Activated CD8-positive, alpha-beta memory T cell treated with anti-CD3 and anti-CD28 coated beads for 36 hours (primary cell): ENCODE measurements at regions not wholly inside any gene's neighbourhood (a gene's known extent, or its start where the extent isn't known, plus 50 kb on each side); places are given as distances from the start of the nearest gene placed in this dataset.

ENCODE experiments used
- CTCF ChIA-PET: fragments of 350-600 bp; sonication (Branson Sonifier 250); formaldehyde crosslinking; loops from one replicate; lab custom pipeline; 2021; ENCODE audit warnings: antibody characterized with exemption; lab: Charles Lee
- POLR2A ChIA-PET: fragments of 350-600 bp; sonication (Branson Sonifier 250); formaldehyde crosslinking; loops from one replicate; lab custom pipeline; 2021; ENCODE audit warnings: antibody characterized with exemption; lab: Charles Lee

DNA sequence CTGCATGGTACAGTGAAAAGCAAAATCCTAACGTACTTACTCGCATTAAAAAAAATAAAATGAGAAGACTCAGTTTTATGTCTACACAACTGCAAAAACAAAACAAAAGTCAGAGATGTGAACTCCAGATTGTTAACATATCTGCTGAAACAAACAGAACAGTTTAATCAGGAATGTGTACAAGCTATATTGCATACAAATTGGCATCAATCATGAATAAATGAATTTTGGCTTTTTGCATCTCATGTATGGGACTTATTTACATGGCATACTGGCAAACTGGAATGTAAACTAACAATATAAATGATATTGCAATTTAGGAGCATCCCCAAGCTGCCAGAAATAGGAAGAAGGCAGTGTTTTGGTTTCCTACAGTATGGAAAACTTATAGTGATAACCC is 79.6 kb upstream of the NSMCE3 start:
- ChIA-PET POLR2A (no interaction called here), CTCF (no interaction called here)

DNA sequence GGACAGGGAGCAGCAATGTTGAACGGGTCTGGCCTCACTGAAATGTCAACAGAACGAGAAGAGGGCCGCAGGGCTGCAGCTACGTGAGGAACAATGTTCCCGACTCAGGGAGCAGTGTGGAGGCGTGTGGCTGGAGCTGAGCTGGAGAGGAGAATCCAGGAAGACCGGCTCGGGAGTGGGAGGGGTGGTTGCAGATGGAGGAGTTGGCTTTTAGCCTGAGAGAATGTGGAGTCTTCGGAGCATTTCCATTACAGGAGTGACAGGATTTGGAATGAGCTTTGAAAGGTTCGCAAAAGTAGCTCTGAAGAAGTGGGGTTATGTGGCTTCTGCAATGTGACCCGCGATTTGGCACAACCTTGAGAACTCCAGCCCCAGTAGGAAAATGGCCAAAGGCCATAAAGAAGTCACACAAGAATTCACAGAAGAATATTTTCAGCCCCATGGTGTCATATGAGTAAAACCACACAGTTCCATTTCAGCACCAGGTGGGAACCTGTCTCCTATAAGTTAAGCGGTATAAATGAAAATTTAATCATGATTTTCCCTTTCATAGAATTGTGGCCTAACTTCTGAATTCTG is 78.8 kb upstream of the NSMCE3 start:
- ChIA-PET POLR2A (no interaction called here), CTCF (no interaction called here)

DNA sequence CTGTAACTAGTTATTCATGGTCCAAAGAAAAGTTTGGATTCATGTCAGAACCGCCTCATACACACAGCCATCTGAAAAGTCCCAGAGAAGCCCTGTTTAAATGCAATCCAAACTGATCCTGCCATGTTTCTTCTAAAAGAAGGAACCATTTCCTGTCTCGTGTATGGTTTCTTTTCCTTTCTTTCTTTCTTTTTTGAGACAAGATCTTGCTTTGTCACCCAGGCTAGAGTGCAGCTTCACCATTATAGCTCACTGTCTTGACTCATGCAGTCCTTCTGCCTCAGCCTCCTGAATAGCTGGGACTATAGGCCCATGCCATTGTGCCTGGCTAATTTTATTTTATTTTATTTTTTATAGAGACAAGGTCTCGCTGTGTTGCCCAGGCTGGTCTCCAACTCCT is 77.4 kb upstream of the NSMCE3 start:
- POLR2A ChIA-PET: no interaction called here
- CTCF ChIA-PET: no interaction called here

DNA sequence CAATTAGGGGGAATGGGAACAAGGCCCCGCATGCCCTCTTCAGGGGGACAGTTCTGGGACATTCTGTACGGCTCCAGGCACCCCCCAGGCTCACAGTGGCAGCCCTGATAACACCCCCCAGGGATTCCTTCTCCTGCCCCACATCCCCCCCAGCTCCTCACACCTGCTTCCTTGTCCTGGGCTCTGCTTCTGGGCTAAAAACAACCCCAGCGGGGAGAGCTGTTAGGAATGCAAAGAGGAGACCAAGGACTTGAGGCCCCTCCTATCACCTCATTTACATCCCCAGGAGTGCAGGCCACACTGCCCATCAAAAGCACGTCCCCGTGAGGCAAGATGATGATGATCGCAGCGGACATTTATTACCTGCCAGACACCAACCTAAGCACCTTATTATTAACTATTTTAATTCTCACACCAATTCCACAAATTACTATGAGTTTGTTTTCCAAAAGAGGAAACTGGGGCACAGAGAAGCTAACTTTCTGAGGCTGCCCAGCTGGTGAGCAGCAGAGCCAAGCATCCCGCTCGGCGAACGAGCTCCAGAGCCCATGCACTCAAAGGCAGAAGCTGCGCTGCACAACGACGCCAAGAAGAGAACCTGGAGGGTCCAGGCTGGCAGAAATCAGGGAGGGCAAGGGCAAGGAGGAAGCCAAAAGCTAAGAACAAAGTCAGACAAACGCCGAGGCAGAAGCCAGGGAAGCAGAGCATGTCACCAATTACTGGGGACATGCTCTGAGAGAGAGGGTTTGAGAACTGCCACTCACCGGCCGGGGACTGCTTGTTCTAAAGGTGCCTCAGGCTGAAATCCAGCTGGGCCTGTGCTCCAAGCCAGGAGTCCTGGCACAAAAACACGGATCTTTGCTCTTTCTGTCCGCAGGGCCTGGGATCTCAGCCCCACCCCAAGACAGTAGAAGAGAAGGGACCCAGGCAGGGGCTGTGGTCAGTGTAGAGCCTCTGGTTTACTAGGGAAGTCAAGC is 76.2 kb upstream of the NSMCE3 start:
- ChIA-PET CTCF (interaction anchor here (0.6 kb wide), 1 partner anchor 236 kb away, joined by 5 read pairs; no protein-coding TSS in a partner anchor), POLR2A (interaction anchor here (0.7 kb wide), 1 partner anchor 104 kb away, joined by 12 read pairs; no protein-coding TSS in a partner anchor)

DNA sequence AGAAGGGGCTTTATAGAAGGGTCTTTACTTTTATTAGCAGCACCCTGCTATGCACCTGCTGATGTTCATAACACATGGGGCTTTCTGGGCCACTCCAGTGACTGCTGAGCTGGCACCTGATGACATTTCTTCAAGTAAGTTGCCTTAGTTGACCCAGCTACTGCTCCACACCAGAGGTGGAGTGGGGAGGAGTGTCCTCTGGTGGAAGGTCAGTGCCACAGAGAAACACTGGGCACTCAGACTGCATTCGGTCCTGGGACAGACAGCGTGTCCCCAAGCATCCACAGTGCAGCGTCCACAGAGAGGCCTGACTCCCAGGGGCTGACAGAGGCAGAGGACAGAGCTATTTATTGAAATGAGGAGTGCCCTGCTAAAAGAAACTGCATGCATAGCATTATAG is 74.9 kb upstream of the NSMCE3 start:
- ChIA-PET POLR2A (no interaction called here), CTCF (no interaction called here)

DNA sequence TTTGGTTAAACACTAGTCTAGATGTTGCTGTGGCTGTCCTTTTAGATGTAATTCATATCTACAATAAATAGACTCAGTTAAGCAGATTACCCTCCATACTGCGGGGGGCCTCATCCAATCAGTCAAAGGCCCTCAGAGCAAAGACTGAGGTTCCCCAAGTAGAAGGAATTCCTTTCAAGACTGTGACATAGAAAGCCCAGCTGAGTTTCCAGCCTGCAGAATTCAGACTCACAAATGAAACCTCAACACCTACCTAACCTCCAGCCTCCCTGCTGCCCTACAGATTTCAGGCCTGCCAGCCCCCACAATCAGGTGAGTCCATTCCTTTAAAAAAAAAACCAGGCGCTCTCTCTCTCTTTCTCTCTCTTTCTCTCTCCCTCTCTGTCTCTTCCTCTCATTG is 73.6 kb upstream of the NSMCE3 start:
- CTCF ChIA-PET: no interaction called here
- POLR2A ChIA-PET: no interaction called here

DNA sequence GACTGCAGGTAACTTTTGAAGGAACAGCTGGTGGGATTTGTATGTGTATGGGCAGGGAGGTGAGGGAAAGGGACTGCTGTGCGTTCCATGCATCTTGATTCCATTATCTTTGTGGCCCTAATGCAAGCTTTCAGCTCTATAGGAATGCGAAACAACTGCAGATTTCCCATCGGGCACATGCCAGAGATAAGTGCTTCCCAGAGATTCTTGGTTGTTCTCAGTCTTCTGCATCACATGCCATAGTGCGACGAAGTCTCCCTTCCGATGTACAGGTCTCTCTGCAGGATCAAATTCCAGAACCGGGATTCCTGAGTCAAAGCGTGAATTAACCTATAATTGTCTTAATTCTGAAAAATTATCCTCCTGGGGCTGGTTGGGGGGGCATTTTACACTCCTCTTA is 72.6 kb upstream of the NSMCE3 start:
- ChIA-PET CTCF (no interaction called here), POLR2A (no interaction called here)

DNA sequence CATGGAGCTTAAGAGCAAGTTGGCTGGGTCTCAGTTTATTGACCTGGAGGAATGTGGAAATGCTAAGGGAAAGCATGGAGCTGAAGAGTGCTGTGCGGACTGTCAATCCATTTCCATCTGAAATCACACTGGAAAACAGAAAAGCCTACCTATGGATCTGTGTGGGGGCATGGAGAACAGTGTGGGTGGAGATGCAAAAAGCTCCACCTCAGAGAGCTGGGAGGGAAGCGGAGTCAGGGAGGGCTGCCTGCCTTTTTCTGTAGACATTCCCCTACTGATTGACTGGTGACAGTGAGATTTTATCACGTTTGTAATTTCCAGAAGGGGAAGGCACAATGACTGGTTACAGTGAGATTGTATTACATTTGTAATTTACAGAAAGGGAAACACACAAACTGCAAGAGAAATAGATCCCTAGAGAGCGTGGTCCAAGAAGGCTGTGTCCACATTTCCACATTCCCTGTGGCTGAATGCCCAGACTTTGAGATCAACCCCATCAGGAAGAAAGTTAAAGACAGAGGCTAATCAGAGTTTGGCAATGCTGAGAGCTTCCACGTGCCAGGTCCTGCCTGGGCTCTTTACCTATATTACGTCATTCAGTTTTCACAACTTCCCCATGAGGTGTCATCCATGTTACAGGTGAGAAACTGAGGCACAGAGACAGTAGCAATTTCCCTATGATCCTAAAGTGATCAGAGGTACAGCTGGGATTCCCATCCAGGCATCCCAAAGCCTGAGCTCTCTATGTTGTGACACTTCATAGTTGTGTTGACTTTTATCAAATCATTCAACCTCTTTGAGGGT is 67.7 kb upstream of the NSMCE3 start:
- ChIA-PET CTCF (no interaction called here), POLR2A (no interaction called here)

DNA sequence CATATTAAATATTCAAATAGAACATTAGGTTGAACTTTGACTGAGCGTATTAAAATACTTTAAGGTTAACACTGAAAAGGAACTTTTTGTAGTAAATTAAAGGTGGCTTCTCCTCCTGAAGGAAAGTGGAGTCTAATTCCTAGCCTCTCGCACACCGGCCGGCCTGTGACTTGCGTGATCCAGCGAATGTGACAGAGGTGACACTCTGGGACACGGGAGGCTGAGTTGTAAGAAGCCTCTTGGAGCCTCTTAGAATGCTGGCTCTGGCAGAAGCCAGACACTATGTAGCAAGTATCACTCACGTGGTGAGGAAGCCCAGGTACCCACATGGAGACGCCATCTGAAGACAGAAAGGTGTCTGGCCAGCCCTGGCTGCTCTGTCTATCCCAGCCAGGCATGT is 64.9 kb upstream of the NSMCE3 start:
- POLR2A ChIA-PET: no interaction called here

DNA sequence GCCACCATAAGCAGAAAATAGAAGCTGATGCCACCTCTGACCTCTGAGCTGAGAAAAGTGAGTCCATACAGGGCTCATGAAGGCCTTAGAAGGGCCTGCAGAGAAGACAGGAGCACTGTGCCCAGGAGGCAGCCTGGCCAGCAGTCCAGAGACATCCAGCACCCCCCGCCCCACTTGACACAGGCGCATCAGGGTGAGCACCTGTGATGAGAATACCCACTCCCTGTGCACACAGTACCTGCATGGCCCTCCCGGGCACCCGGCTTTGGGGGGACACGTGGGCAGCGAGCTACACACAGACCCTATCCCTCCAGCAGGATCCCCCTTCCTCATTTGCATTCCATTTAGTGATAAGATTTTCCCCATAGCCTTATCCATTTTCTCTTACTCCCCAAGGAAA is 63.6 kb upstream of the NSMCE3 start:
- ChIA-PET POLR2A (no interaction called here), CTCF (no interaction called here)

More for the DNA sequence above, 64.9 kb upstream of the NSMCE3 start:
- CTCF ChIA-PET: no interaction called here

DNA sequence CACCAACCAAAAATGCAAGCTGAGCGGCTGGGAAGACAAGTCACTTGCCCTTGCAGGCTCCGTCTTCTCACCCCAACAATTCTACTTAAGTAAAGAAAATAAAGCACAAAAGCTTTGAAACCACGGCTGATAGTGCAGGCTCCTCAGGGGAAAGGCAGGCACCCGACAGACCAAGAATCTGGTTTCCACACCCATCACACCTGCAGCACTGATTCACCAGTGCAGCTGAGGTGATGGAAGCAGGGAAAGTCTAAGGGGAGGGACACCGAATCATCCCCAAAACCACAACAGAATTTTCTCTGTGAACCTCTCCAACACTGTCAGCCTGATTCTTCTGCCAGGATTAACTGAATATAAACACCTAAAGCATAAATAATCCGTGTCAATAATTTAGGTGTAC is 62.0 kb upstream of the NSMCE3 start:
- CTCF ChIA-PET: no interaction called here

DNA sequence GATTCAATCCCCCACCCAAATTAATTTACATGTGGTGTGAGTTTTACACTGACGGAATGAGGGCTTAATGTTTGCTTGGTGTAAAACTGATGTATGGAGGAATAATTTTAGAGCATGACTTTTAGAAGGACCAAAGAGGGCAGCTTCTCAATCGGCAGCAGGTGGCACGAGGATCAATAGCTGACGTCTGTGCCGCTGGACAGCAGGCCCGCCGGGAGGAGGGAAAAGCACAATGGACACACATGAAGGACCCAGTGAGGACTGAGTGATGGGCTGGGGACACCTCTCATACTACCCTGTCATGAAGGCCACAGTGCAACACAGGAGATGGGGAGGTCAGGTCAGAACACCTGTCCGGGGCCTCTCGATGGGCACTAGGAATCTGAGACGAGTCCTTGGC is 61.4 kb upstream of the NSMCE3 start:
- ChIA-PET CTCF (no interaction called here), POLR2A (no interaction called here)

More for the DNA sequence above, 62.0 kb upstream of the NSMCE3 start:
- POLR2A ChIA-PET: no interaction called here

DNA sequence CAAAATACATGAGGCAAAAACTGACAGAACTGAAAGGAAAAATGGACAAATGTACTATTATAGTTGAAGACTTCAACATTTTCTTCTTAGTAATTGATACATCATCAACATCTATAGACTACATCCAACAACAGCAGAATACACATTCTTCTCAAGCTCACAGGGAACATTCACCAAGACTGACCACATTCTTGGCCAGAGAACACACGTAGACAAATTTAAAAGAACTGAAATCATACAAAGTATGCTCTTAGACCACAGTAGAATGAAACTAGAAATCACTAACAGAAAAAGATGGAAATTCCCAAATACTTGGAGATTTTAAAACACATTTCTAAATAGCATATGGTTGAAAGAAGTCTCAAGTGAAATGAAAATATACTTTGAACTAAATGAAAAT is 55.1 kb upstream of the NSMCE3 start:
- ChIA-PET POLR2A (no interaction called here), CTCF (no interaction called here)

DNA sequence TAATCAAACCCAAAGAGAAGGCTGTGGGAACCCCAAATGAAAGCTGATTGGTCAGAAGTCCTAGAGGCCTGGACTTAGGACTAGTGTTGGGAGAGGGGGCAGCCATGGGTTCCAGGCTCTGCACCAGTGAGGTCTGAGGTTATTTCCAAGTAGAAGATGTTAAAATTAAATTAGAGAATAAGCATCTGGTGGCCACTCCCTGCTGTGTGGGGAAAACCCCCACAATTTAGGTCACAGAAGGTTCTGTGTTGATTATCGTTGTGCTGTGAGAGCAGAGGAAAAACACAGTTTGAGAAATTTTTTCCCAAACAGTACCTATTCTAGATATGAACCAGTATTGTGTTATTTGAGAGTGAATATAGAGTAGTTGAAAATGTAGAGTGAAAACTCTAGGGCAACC is 53.9 kb upstream of the NSMCE3 start:
- POLR2A ChIA-PET: no interaction called here
- CTCF ChIA-PET: no interaction called here

DNA sequence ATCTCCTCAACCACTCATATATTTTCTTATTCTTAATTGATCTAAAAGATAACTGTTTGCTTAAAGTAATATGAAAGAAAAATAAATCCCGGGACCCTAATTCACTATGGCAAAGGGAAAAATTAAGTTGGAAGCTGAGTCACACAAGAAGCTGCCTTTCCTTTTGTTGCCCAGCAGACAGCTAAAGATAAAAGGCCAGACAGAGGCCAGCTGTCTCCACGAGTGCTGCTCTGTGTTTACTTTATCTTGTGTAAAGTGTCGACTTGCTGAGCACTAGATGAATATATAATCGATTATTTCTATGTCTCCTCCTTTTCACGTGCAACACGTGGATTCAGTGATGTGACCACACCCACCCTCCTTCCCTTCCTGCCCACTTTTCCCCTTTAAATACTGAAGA is 52.8 kb upstream of the NSMCE3 start:
- ChIA-PET POLR2A (no interaction called here), CTCF (no interaction called here)

DNA sequence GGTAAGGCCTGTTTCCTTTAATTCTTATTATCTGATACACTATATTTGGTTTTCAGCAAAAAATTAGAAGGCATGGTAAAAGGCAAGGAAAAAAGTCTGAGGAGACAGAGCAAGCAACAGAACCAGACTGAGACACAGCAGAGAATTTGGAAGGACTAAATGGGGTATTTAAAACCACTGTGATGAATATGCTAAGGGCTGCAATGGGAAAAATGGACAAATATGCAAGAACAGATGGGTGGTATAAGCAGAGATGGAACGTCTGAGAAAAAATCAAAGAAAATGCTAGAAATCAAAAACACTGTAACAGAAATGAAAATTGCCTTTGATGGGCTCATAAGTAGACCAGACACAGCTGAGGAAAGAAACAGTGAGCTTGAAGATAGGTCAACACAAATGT is 50.8 kb upstream of the NSMCE3 start:
- CTCF ChIA-PET: no interaction called here
- POLR2A ChIA-PET: no interaction called here

DNA sequence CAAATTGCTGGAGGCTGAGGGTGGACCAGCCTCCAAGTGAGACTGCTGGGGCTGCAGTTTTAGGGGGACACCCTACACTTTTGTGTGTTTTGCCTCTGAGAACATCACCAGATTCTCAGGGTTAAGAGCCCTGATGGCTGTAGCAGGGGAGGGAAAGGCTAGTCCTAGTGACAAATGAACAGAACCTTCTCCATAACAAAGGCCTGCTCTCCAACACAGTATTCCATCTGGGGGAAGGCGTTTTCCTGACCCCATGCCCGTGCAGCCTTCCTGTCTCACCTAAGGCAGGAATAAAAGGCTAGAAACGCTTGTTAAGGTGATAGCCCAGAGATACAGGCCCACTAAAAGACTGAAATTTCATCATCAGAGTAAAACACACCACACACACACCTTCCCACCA is 50.2 kb upstream of the NSMCE3 start:
- ChIA-PET POLR2A (no interaction called here), CTCF (no interaction called here)
